H1 (cell line): ENCODE measurements at regions not wholly inside any gene's neighbourhood (a gene's known extent, or its start where the extent isn't known, plus 50 kb on each side); places are given as distances from the start of the nearest gene placed in this dataset.

Experiments used
- CTCF ChIA-PET: fragments of 300-600 bp; sonication (Branson Sonifier 250); formaldehyde crosslinking; loops from one replicate; lab custom pipeline; 2021; ENCODE audit not compliant: partially characterized antibody; lab: Charles Lee
- POLR2A ChIA-PET: fragments of 300-600 bp; sonication (Branson Sonifier 250); formaldehyde crosslinking; loops from one replicate; lab custom pipeline; 2021; ENCODE audit warnings: inconsistent platforms; ENCODE audit not compliant: partially characterized antibody; lab: Charles Lee
- DNase-seq, 2 experiments: peaks; one replicate each; pipeline versions ENCODE4 v3.0.0 to v3.0.0-alpha.2; 2010 to 2022; ENCODE audit warnings: low spot score in 2 of 2, low read depth in 1 of 2, mixed read lengths in 1 of 2
- FAIRE-seq: peaks from 2 replicates; lab custom pipeline; 2011; peaks lifted over from hg19 to GRCh38; lab: Jason Lieb, UNC
- H2AFZ ChIP-seq: 2 replicates; pipeline ENCODE4 v1.8.1; 2012; ENCODE audit warnings: low read length, inconsistent platforms
- H2AK5ac ChIP-seq: 2 replicates; pipeline ENCODE4 v1.6.1; 2013; ENCODE audit warnings: low read depth, low read length
- H2BK120ac ChIP-seq: replicated peaks from 2 replicates; pipeline ENCODE3; 2013; ENCODE audit warnings: low read depth, low read length, inconsistent platforms
- H2BK12ac ChIP-seq: 2 replicates; pipeline ENCODE4 v1.6.1; 2013; ENCODE audit warnings: low read depth, low read length
- H2BK15ac ChIP-seq: 2 replicates; pipeline ENCODE4 v1.6.1; 2013; ENCODE audit warnings: low read length
- H2BK20ac ChIP-seq: 2 replicates; pipeline ENCODE4 v1.6.1; 2013; ENCODE audit warnings: low read length
- H2BK5ac ChIP-seq: 2 replicates; pipeline ENCODE4 v1.6.1; 2013; ENCODE audit warnings: low read depth, low read length
- H3K14ac ChIP-seq: 2 replicates; pipeline ENCODE4 v1.6.1; 2013; ENCODE audit warnings: inconsistent platforms; ENCODE audit not compliant: insufficient read length
- H3K18ac ChIP-seq: 2 replicates; pipeline ENCODE4 v1.6.1; 2013; ENCODE audit warnings: low read length; ENCODE audit errors: extremely low read depth
- H3K23ac ChIP-seq: 2 replicates; pipeline ENCODE4 v1.6.1; 2013; ENCODE audit warnings: inconsistent platforms; ENCODE audit not compliant: insufficient read length
- H3K23me2 ChIP-seq: 2 replicates; pipeline ENCODE4 v1.6.1; 2013; ENCODE audit warnings: low read depth, low read length
- H3K27ac ChIP-seq: 2 replicates; pipeline ENCODE4 v1.6.1; 2011; ENCODE audit warnings: low read depth, low read length, inconsistent platforms
- H3K27me3 ChIP-seq, 4 experiments: replicated peaks in 1 of 4; 1 replicate in 1 of 4; 2 replicates in 3 of 4; pipeline versions ENCODE4 v1.6.1 to v1.8.1; 2011 to 2013; ENCODE audit warnings: low read length in 3 of 4, mild to moderate bottlenecking in 3 of 4, inconsistent platforms in 2 of 4, mixed read lengths in 2 of 4, moderate library complexity in 1 of 4; ENCODE audit not compliant: control insufficient read depth in 3 of 4, insufficient read depth in 3 of 4; ENCODE audit errors: extremely low read depth in 1 of 4
- H3K36me3 ChIP-seq, 4 experiments: 2 replicates each; pipeline versions ENCODE4 v1.6.1 to v1.8.1; 2011 to 2013; ENCODE audit warnings: mild to moderate bottlenecking in 4 of 4, low read length in 3 of 4, moderate library complexity in 2 of 4, control low read depth in 1 of 4, inconsistent platforms in 1 of 4; ENCODE audit not compliant: insufficient read depth in 4 of 4, control insufficient read depth in 2 of 4
- H3K4ac ChIP-seq: replicated peaks from 2 replicates; pipeline ENCODE3; 2013; ENCODE audit warnings: low read length, low read depth, mixed read lengths, inconsistent platforms; ENCODE audit not compliant: insufficient read length
- H3K4me1 ChIP-seq, 4 experiments: replicated peaks in 1 of 4; 1 replicate in 1 of 4; 2 replicates in 3 of 4; pipeline versions ENCODE4 v1.6.1 to v1.8.1; 2011 to 2013; ENCODE audit warnings: low read length in 3 of 4, inconsistent platforms in 2 of 4, mixed read lengths in 1 of 4; ENCODE audit not compliant: insufficient read depth in 4 of 4, control insufficient read depth in 3 of 4
- H3K4me2 ChIP-seq, 2 experiments: 2 replicates each; pipeline versions ENCODE4 v1.6.1 to v1.8.1; 2011 to 2013; ENCODE audit warnings: low read depth in 2 of 2, low read length in 2 of 2, control low read depth in 1 of 2, inconsistent platforms in 1 of 2, mild to moderate bottlenecking in 1 of 2; ENCODE audit not compliant: insufficient read depth in 1 of 2
- H3K4me3 ChIP-seq, 4 experiments: fragments of 200-600, 300-600 bp in 1 of 4; sonication (generic), shearing (Covaris generic), sonication (Bioruptor Twin) in 1 of 4; 2 replicates each; pipeline versions ENCODE4 v1.5.1 to v1.8.1; 2011 to 2016; ENCODE audit warnings: low read length in 4 of 4, low read depth in 3 of 4, control low read depth in 2 of 4, inconsistent platforms in 2 of 4, mild to moderate bottlenecking in 2 of 4, mixed read lengths in 1 of 4, moderate library complexity in 1 of 4; ENCODE audit not compliant: insufficient read depth in 2 of 4; ENCODE audit errors: extremely low read depth in 1 of 4
- H3K56ac ChIP-seq: replicated peaks from 2 replicates; pipeline ENCODE3; 2013; ENCODE audit warnings: low read depth, mild to moderate bottlenecking, mixed read lengths, low read length, inconsistent platforms; ENCODE audit not compliant: insufficient read length
- H3K79me1 ChIP-seq: 2 replicates; pipeline ENCODE4 v1.6.1; 2013; ENCODE audit warnings: low read depth, low read length, control low read depth
- H3K79me2 ChIP-seq, 2 experiments: 2 replicates each; pipeline versions ENCODE4 v1.6.1 to v1.8.1; 2012 to 2013; ENCODE audit warnings: low read length in 2 of 2, mild to moderate bottlenecking in 2 of 2, inconsistent platforms in 1 of 2; ENCODE audit not compliant: insufficient read depth in 2 of 2, control insufficient read depth in 1 of 2
- H3K9ac ChIP-seq, 4 experiments: replicated peaks in 1 of 4; 1 replicate in 1 of 4; 2 replicates in 3 of 4; pipeline versions ENCODE4 v1.6.1 to v1.8.1; 2011 to 2013; ENCODE audit warnings: low read depth in 3 of 4, low read length in 3 of 4, control low read depth in 2 of 4, mild to moderate bottlenecking in 2 of 4, moderate library complexity in 2 of 4, inconsistent platforms in 1 of 4; ENCODE audit errors: extremely low read depth in 1 of 4
- H3K9me3 ChIP-seq, 2 experiments: 2 replicates each; pipeline versions ENCODE4 v1.6.1 to v1.8.1; 2012 to 2013; ENCODE audit warnings: mild to moderate bottlenecking in 2 of 2, moderate library complexity in 2 of 2, control low read depth in 1 of 2, inconsistent platforms in 1 of 2, low read depth in 1 of 2, low read length in 1 of 2, mixed read lengths in 1 of 2; ENCODE audit not compliant: insufficient read depth in 2 of 2
- H4K20me1 ChIP-seq, 2 experiments: replicated peaks in 1 of 2; 2 replicates each; pipeline versions ENCODE3 to v1.8.1; 2011 to 2013; ENCODE audit warnings: inconsistent platforms in 2 of 2, low read length in 2 of 2, mild to moderate bottlenecking in 1 of 2; ENCODE audit not compliant: insufficient read depth in 2 of 2, control insufficient read depth in 1 of 2
- H4K5ac ChIP-seq: 2 replicates; pipeline ENCODE4 v1.6.1; 2013; ENCODE audit warnings: low read length, low read depth, mixed read lengths, inconsistent platforms; ENCODE audit not compliant: insufficient read length
- H4K8ac ChIP-seq: 2 replicates; pipeline ENCODE4 v1.8.0; 2013; ENCODE audit warnings: mild to moderate bottlenecking, moderate library complexity, low read length, inconsistent platforms; ENCODE audit not compliant: insufficient read depth; ENCODE audit errors: extremely low read depth
- H4K91ac ChIP-seq: replicated peaks from 2 replicates; pipeline ENCODE3; 2013; ENCODE audit warnings: low read length, mixed read lengths, inconsistent platforms; ENCODE audit not compliant: insufficient read length
- CEBPB ChIP-seq: IDR thresholded peaks from 2 replicates; pipeline ENCODE4 v1.6.1; 2012; ENCODE audit warnings: low read depth, low read length
- RAD21 ChIP-seq, 2 experiments: IDR thresholded peaks in 1 of 2; conservative IDR thresholded peaks in 1 of 2; 2 replicates each; pipeline ENCODE4 v1.6.1; 2011; ENCODE audit warnings: low read depth in 2 of 2, low read length in 2 of 2, improper control_type of control experiment in 1 of 2, inconsistent platforms in 1 of 2, mild to moderate bottlenecking in 1 of 2, moderate library complexity in 1 of 2
- RBBP5 ChIP-seq: IDR thresholded peaks from 2 replicates; pipeline ENCODE4 v1.7.1; 2012; ENCODE audit warnings: low read depth, mild to moderate bottlenecking, inconsistent platforms, low read length, moderate library complexity, borderline replicate concordance
- SRF ChIP-seq: IDR thresholded peaks from 2 replicates; pipeline ENCODE4 v1.6.1; 2011; ENCODE audit warnings: mild to moderate bottlenecking, low read depth, low read length, moderate library complexity
- WGBS, 2 experiments: shearing (Covaris generic) in 1 of 2; methylation state at CpG; one replicate each; pipeline versions ENCODE4 v1.1.6 to v1.1.7; 2013 to 2015; ENCODE audit warnings: low lambda C conversion rate in 2 of 2, mixed read lengths in 2 of 2, inconsistent platforms in 1 of 2, low coverage in 1 of 2, missing lambda C conversion rate in 1 of 2; ENCODE audit not compliant: insufficient replicate concordance in 2 of 2, insufficient coverage in 1 of 2, insufficient read length in 1 of 2; ENCODE audit errors: extremely low coverage in 1 of 2, missing lambda C conversion rate in 1 of 2; 5-methylcytosine and 5-hydroxymethylcytosine counted together

- Histone ChIP-seq H2BK120ac (no peak overlapping the region), H3K4ac (no peak overlapping the region), H3K18ac (no peak overlapping the region), H3K23ac (no peak overlapping the region), H3K4me3 (no peak overlapping the region), H4K91ac (no peak overlapping the region), H3K27ac (no peak overlapping the region), H4K8ac (no peak overlapping the region), H4K20me1 (no peaks in the 10 kb centered on the region), H3K4me2 (no peak overlapping the region), H2AK5ac (no peak overlapping the region), H3K9me3 (no peaks in the 10 kb centered on the region), H3K4me1 (no peaks in the 10 kb centered on the region), H2BK20ac (no peak overlapping the region), H3K36me3 (no peaks in the 10 kb centered on the region), H3K56ac (no peak overlapping the region), H2AFZ (no peak overlapping the region), H3K79me2 (no peaks in the 10 kb centered on the region), H3K14ac (no peak overlapping the region), H4K5ac (no peak overlapping the region), H2BK15ac (no peak overlapping the region), H3K9ac (no peak overlapping the region), H3K79me1 (no peaks in the 10 kb centered on the region), H3K27me3 (no peaks in the 10 kb centered on the region; a peak in 1 of 7 replicates), H2BK5ac (no peak overlapping the region), H2BK12ac (no peak overlapping the region), H3K23me2 (no peaks in the 10 kb centered on the region)
- FAIRE-seq (no peak), DNase-seq (no peak)
- no peak for TF ChIP-seq CEBPB
- no peak for TF ChIP-seq RAD21 (IDR thresholded peaks at IDR 0.05 in 1 of 2, conservative IDR thresholded peaks at IDR 0.05 in 1 of 2; ENCODE audit: low read depth in 2 of 2, low read length in 2 of 2)
- TF ChIP-seq RBBP5 = no peak
- TF ChIP-seq SRF = no peak
- CTCF ChIA-PET = interaction anchor here (1.2 kb wide), 1 partner anchor 11 kb away, joined by 6 read pairs; no protein-coding TSS in a partner anchor
- WGBS, 2 experiments = 83% methylated on average over 6 of the region's 6 CpGs; no CpG with 5 or more reads in 1 of the 2 experiments
- POLR2A ChIA-PET = no interaction called here
Measured at GRCh38 chr5:127223256-127223974, 67.2 kb upstream of the MEGF10 start.
